H9 (cell line): ENCODE measurements at regions not wholly inside any gene's neighbourhood (a gene's known extent, or its start where the extent isn't known, plus 50 kb on each side); places are given as distances from the start of the nearest gene placed in this dataset.
"Not testable (repeated sequence)": the region's sequence is repeated elsewhere in the genome, so short reads cannot be mapped to it uniquely, and the experiment has no call there.

Source experiments
- DNase-seq: peaks from one replicate; pipeline ENCODE4 v3.0.0-alpha.2; 2017
- H2AFZ ChIP-seq: one replicate; pipeline ENCODE4 v1.6.1; 2013; ENCODE audit warnings: mild to moderate bottlenecking, low read length, control low read depth, moderate library complexity
- H2AK5ac ChIP-seq: 2 replicates; pipeline ENCODE4 v1.6.1; 2013; ENCODE audit warnings: low read length, control low read depth, mixed read lengths; ENCODE audit not compliant: insufficient read length
- H2BK120ac ChIP-seq: one replicate; pipeline ENCODE4 v1.6.1; 2013; ENCODE audit warnings: low read depth, mild to moderate bottlenecking, low read length, control low read depth, inconsistent platforms; ENCODE audit not compliant: poor library complexity, severe bottlenecking
- H2BK12ac ChIP-seq: 2 replicates; pipeline ENCODE4 v1.6.1; 2013; ENCODE audit warnings: low read length, control low read depth, mixed read lengths, low read depth; ENCODE audit not compliant: insufficient read length
- H2BK15ac ChIP-seq: 2 replicates; pipeline ENCODE4 v1.6.1; 2013; ENCODE audit warnings: low read depth, low read length, control low read depth
- H2BK20ac ChIP-seq: one replicate; pipeline ENCODE4 v1.6.1; 2013; ENCODE audit warnings: low read depth, mild to moderate bottlenecking, low read length, control low read depth, inconsistent platforms; ENCODE audit not compliant: poor library complexity, severe bottlenecking
- H2BK5ac ChIP-seq: 2 replicates; pipeline ENCODE4 v1.6.1; 2013; ENCODE audit warnings: low read length, control low read depth, mixed read lengths; ENCODE audit not compliant: insufficient read length
- H3K14ac ChIP-seq: 2 replicates; pipeline ENCODE4 v1.6.1; 2013; ENCODE audit warnings: low read length, control low read depth; ENCODE audit not compliant: insufficient read depth
- H3K18ac ChIP-seq: 2 replicates; pipeline ENCODE4 v1.6.1; 2013; ENCODE audit warnings: low read depth, mild to moderate bottlenecking, mixed read lengths, low read length, control low read depth; ENCODE audit not compliant: insufficient read length
- H3K23ac ChIP-seq: 2 replicates; pipeline ENCODE4 v1.6.1; 2013; ENCODE audit warnings: low read length, control low read depth, mixed read lengths, low read depth; ENCODE audit not compliant: insufficient read length
- H3K23me2 ChIP-seq: 2 replicates; pipeline ENCODE4 v1.6.1; 2013; ENCODE audit warnings: low read depth, mild to moderate bottlenecking, mixed read lengths, low read length, control low read depth; ENCODE audit not compliant: insufficient read length, poor library complexity, severe bottlenecking
- H3K27ac ChIP-seq: 2 replicates; pipeline ENCODE4 v1.5.1; 2013; ENCODE audit warnings: low read length, control low read depth, mixed read lengths, low read depth; ENCODE audit not compliant: insufficient read length
- H3K27me3 ChIP-seq: 2 replicates; pipeline ENCODE4 v1.6.1; 2013; ENCODE audit warnings: low read length, control low read depth, inconsistent platforms; ENCODE audit not compliant: insufficient read depth
- H3K4ac ChIP-seq: 2 replicates; pipeline ENCODE4 v1.6.1; 2013; ENCODE audit warnings: low read depth, mild to moderate bottlenecking, control low read depth, inconsistent platforms, low read length, moderate library complexity
- H3K4me1 ChIP-seq: 2 replicates; pipeline ENCODE4 v1.6.1; 2013; ENCODE audit warnings: low read length, control low read depth, inconsistent platforms; ENCODE audit not compliant: insufficient read depth
- H3K4me2 ChIP-seq: 2 replicates; pipeline ENCODE4 v1.6.1; 2013; ENCODE audit warnings: low read length, control low read depth, mixed read lengths; ENCODE audit not compliant: insufficient read length, insufficient read depth
- H3K56ac ChIP-seq: 2 replicates; pipeline ENCODE4 v1.6.1; 2013; ENCODE audit warnings: low read depth, mild to moderate bottlenecking, mixed read lengths, low read length, control low read depth; ENCODE audit not compliant: insufficient read length
- H3K79me1 ChIP-seq: 2 replicates; pipeline ENCODE4 v1.6.1; 2013; ENCODE audit warnings: low read depth, mild to moderate bottlenecking, moderate library complexity, low read length, control low read depth, inconsistent platforms; ENCODE audit not compliant: insufficient read depth, poor library complexity, severe bottlenecking
- H3K79me2 ChIP-seq: 2 replicates; pipeline ENCODE4 v1.6.1; 2013; ENCODE audit warnings: low read length, control low read depth, inconsistent platforms; ENCODE audit not compliant: insufficient read depth
- H3K9ac ChIP-seq: 2 replicates; pipeline ENCODE4 v1.6.1; 2013; ENCODE audit warnings: low read length, control low read depth, mixed read lengths; ENCODE audit not compliant: insufficient read length; ENCODE audit errors: extremely low read depth
- H3K9me3 ChIP-seq: one replicate; pipeline ENCODE4 v1.6.1; 2013; ENCODE audit warnings: low read depth, low read length, inconsistent platforms; ENCODE audit not compliant: control insufficient read depth
- H3T11ph ChIP-seq: one replicate; pipeline ENCODE4 v1.6.1; 2013; ENCODE audit warnings: mild to moderate bottlenecking, low read length, control low read depth, inconsistent platforms
- H4K20me1 ChIP-seq: one replicate; pipeline ENCODE4 v1.6.1; 2013; ENCODE audit not compliant: control insufficient read depth, insufficient read length, insufficient read depth
- H4K5ac ChIP-seq: 2 replicates; pipeline ENCODE4 v1.6.1; 2013; ENCODE audit warnings: low read depth, mild to moderate bottlenecking, mixed read lengths, low read length, control low read depth; ENCODE audit not compliant: insufficient read length
- H4K8ac ChIP-seq: replicated peaks from 2 replicates; pipeline ENCODE4 v1.6.1; 2013; ENCODE audit warnings: low read length, control low read depth, mixed read lengths, low read depth; ENCODE audit not compliant: insufficient read length
- H4K91ac ChIP-seq: 2 replicates; pipeline ENCODE4 v1.6.1; 2013; ENCODE audit warnings: low read depth, mild to moderate bottlenecking, moderate library complexity, mixed read lengths, low read length, control low read depth; ENCODE audit not compliant: insufficient read length
- H3K27ac Mint-ChIP-seq, 3 experiments: 2 replicates in 2 of 3; 3 replicates in 1 of 3; pipeline ENCODE4 v1.8.0; 2020 to 2021; ENCODE audit warnings: mixed read lengths in 3 of 3, mild to moderate bottlenecking in 1 of 3, moderate library complexity in 1 of 3
- H3K27me3 Mint-ChIP-seq: 2 replicates; pipeline ENCODE4 v1.8.0; 2021; ENCODE audit warnings: low read depth, mild to moderate bottlenecking, moderate library complexity, mixed read lengths
- H3K36me3 Mint-ChIP-seq, 3 experiments: 2 replicates in 2 of 3; 3 replicates in 1 of 3; pipeline ENCODE4 v1.8.0; 2020 to 2021; ENCODE audit warnings: low read depth in 3 of 3, mixed read lengths in 3 of 3; ENCODE audit not compliant: insufficient read depth in 1 of 3
- H3K4me1 Mint-ChIP-seq, 2 experiments: 2 replicates each; pipeline ENCODE4 v1.8.0; 2020; ENCODE audit warnings: mixed read lengths in 2 of 2
- H3K4me3 Mint-ChIP-seq, 2 experiments: 2 replicates in 1 of 2; 3 replicates in 1 of 2; pipeline ENCODE4 v1.8.0; 2020 to 2021; ENCODE audit warnings: mild to moderate bottlenecking in 2 of 2, mixed read lengths in 2 of 2, moderate library complexity in 1 of 2
- H3K9me3 Mint-ChIP-seq, 2 experiments: 2 replicates in 1 of 2; 3 replicates in 1 of 2; pipeline ENCODE4 v1.8.0; 2020; ENCODE audit warnings: mild to moderate bottlenecking in 2 of 2, mixed read lengths in 2 of 2, moderate library complexity in 1 of 2
- CTCF ChIP-seq: fragments of 200-600 bp; sonication (generic); conservative IDR thresholded peaks from 3 replicates; pipeline ENCODE4 v1.8.0; 2021; ENCODE audit warnings: antibody characterized with exemption, mild to moderate bottlenecking
- WGBS: extraction: QIAGEN DNeasy Blood & Tissue Kit; methylation state at CpG from one replicate; pipeline ENCODE4 v1.1.7; 2013; ENCODE audit warnings: missing lambda C conversion rate, low lambda C conversion rate, mixed read lengths; ENCODE audit not compliant: insufficient read length; ENCODE audit errors: extremely low coverage; 5-methylcytosine and 5-hydroxymethylcytosine counted together

- H3K4me2 ChIP-seq = no peak overlapping the region
- H2BK20ac ChIP-seq = no peak overlapping the region
- WGBS = no CpG with 5 or more reads among the region's 7 CpGs
- H3T11ph ChIP-seq = no peak overlapping the region
- no peak overlapping the region for H3K14ac ChIP-seq
- H3K23me2 ChIP-seq = no peaks in the 10 kb centered on the region
- no peak overlapping the region for H2BK15ac ChIP-seq
- no peak overlapping the region for H3K9ac ChIP-seq
- no peak overlapping the region for H3K23ac ChIP-seq
- no peak overlapping the region for H3K27ac Mint-ChIP-seq
- no peak overlapping the region for H2AFZ ChIP-seq
- H3K18ac ChIP-seq = no peak overlapping the region
- H3K36me3 Mint-ChIP-seq = no peaks in the 10 kb centered on the region; a peak in 1 of 7 replicates
- no peaks in the 10 kb centered on the region; a peak in 1 of 5 replicates for H3K9me3 Mint-ChIP-seq
- H3K27me3 Mint-ChIP-seq = peaks cover 40% of the 10 kb centered on the region
- TF ChIP-seq CTCF = no peak
- no peak overlapping the region for H3K56ac ChIP-seq
- H3K4me3 Mint-ChIP-seq = no peak overlapping the region
- H3K4me1 ChIP-seq = peaks cover 2% of the 10 kb centered on the region; the same call in 1 of the 2 replicates
- no peak overlapping the region for H2BK12ac ChIP-seq
- H2AK5ac ChIP-seq = no peak overlapping the region
- no peak overlapping the region for H4K8ac ChIP-seq
- no peak overlapping the region for H3K4ac ChIP-seq
- peaks cover 25 to 36% of the 10 kb centered on the region in 2 experiments for H3K4me1 Mint-ChIP-seq
- no peaks in the 10 kb centered on the region for H4K20me1 ChIP-seq
- no peak overlapping the region for H2BK120ac ChIP-seq
- no peaks in the 10 kb centered on the region for H3K9me3 ChIP-seq
- no peaks in the 10 kb centered on the region for H3K79me1 ChIP-seq
- no peak for DNase-seq
- H4K5ac ChIP-seq = no peak overlapping the region
- H2BK5ac ChIP-seq = no peak overlapping the region
- H3K27ac ChIP-seq = no peak overlapping the region
- H4K91ac ChIP-seq = no peak overlapping the region
- H3K79me2 ChIP-seq = no peaks in the 10 kb centered on the region
- H3K27me3 ChIP-seq = no peaks in the 10 kb centered on the region
These were observed 86.0 kb upstream of the LHX1 start for GRCh38 chr17:36851250-36851649.

GRCh38 chr17:36852478-36852877 lies 84.8 kb upstream of the LHX1 start:
- not testable (repeated sequence) for H3K4ac ChIP-seq

More at GRCh38 chr17:36852478-36852877, 84.8 kb upstream of the LHX1 start:
- H3K14ac ChIP-seq, H3T11ph ChIP-seq, H3K18ac ChIP-seq, H3K4me3 Mint-ChIP-seq, H3K9me3 Mint-ChIP-seq, H3K79me1 ChIP-seq, DNase-seq, H3K4me1 ChIP-seq, H2BK120ac ChIP-seq, H2AFZ ChIP-seq, H3K23ac ChIP-seq, H2BK12ac ChIP-seq, H3K27ac ChIP-seq, H3K27me3 ChIP-seq, H4K20me1 ChIP-seq, H3K4me2 ChIP-seq, H2BK15ac ChIP-seq, H2AK5ac ChIP-seq, H3K27ac Mint-ChIP-seq, H3K79me2 ChIP-seq, H4K91ac ChIP-seq, H4K5ac ChIP-seq, H3K9me3 ChIP-seq, H3K9ac ChIP-seq, H3K23me2 ChIP-seq, H3K36me3 Mint-ChIP-seq, H3K56ac ChIP-seq, H2BK20ac ChIP-seq, H2BK5ac ChIP-seq, H4K8ac ChIP-seq: not testable (repeated sequence)
- WGBS = no CpG with 5 or more reads among the region's 1 CpG
- peaks cover 22 to 40% of the 10 kb centered on the region in 2 experiments for H3K4me1 Mint-ChIP-seq
- H3K27me3 Mint-ChIP-seq = peaks cover 28% of the 10 kb centered on the region
